Upper lobe of left lung (tissue), 6 donors: ENCODE measurements at regions not wholly inside any gene's neighbourhood (a gene's known extent, or its start where the extent isn't known, plus 50 kb on each side); places are given as distances from the start of the nearest gene placed in this dataset.

ENCODE experiments used
- ATAC-seq, 2 donors: fragments of 200-7000 bp; cut with Tn5 transposase; one replicate each; pipeline ENCODE4 v1.9.1; 2022; ENCODE audit warnings: mild to moderate bottlenecking in 2 of 2, moderate library complexity in 2 of 2; ENCODE audit not compliant: low FRiP score in 2 of 2
- DNase-seq, 2 donors: peaks; one replicate each; pipeline ENCODE4 v3.0.0-alpha.2; 2019 to 2020
- H3K27ac ChIP-seq, 4 donors: fragments of 200-600 bp; sonication (generic); one replicate each; pipeline ENCODE4 v1.5.1; 2016 to 2019
- H3K27me3 ChIP-seq, 4 donors: fragments of 200-600 bp; sonication (generic); one replicate each; pipeline ENCODE4 v1.5.1; 2017 to 2019
- H3K36me3 ChIP-seq, 4 donors: fragments of 200-600 bp; sonication (generic); one replicate each; pipeline ENCODE4 v1.5.1; 2016 to 2019
- H3K4me1 ChIP-seq, 4 donors: fragments of 200-600 bp; sonication (generic); one replicate each; pipeline ENCODE4 v1.5.1; 2018 to 2019
- H3K4me3 ChIP-seq, 4 donors: fragments of 200-600 bp; sonication (generic); one replicate each; pipeline ENCODE4 v1.5.1; 2017 to 2019; ENCODE audit warnings: mild to moderate bottlenecking in 2 of 4, moderate library complexity in 1 of 4
- H3K9me3 ChIP-seq, 4 donors: fragments of 200-600 bp; sonication (generic); one replicate each; pipeline ENCODE4 v1.5.1; 2018 to 2019
- EP300 ChIP-seq, 4 donors: sonication (generic); formaldehyde crosslinking; IDR thresholded peaks; one replicate each; pipeline ENCODE4 v1.5.1; 2017; ENCODE audit warnings: antibody characterized with exemption in 4 of 4, control low read depth in 2 of 4
- POLR2A ChIP-seq, 4 donors: fragments of 450-650 bp; IDR thresholded peaks; one replicate each; pipeline ENCODE4 v1.5.1; 2016 to 2017; ENCODE audit warnings: antibody characterized with exemption in 4 of 4, mild to moderate bottlenecking in 2 of 4
- POLR2AphosphoS5 ChIP-seq, 2 donors: sonication (generic); formaldehyde crosslinking; IDR thresholded peaks; one replicate each; pipeline ENCODE4 v1.5.1; 2017; ENCODE audit warnings: antibody characterized with exemption in 2 of 2
- WGBS, 2 donors: methylation state at CpG; one replicate each; pipeline ENCODE4 v1.1.5; 2017 to 2018; 5-methylcytosine and 5-hydroxymethylcytosine counted together
- TF ChIP-seq, protein P1 (sequence below), 6 experiments: fragments of 450-650 bp in 4 of 6; fragments of 200-600 bp in 2 of 6; sonication (generic) in 2 of 6; IDR thresholded peaks; one replicate each; pipeline ENCODE4 v1.5.1; 2016 to 2019; ENCODE audit warnings: antibody characterized with exemption in 6 of 6
- donor health status: DM: no; HTN: no; CAD: no; lungs with moderate emphysema.
- donor health status: DM: no; HTN: yes; CAD: no; lungs with severe emphysema.

DNA sequence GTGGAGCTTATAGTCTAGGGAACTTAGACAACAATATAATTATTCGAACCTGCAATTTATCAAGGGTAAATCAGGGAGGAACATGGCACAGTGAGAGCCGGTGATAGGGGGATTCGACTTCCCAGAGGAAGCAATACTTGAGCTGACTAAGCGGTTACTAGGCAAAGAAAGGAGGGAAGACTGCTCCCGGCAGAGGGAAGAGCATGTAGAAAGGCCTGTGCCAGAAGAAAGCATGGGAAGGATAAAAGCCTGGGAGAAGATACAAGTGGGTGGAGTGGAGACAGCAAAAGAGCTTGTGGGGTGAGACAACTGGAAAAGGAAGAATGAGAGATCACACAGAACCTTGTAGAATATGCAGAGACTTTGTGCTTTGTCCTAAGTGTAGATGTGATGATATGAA lies 93.3 kb downstream of the MARCHF4 start:
- TF ChIP-seq POLR2A (IDR thresholded peaks at IDR 0.05) = no peak
- TF ChIP-seq, protein P1, sequence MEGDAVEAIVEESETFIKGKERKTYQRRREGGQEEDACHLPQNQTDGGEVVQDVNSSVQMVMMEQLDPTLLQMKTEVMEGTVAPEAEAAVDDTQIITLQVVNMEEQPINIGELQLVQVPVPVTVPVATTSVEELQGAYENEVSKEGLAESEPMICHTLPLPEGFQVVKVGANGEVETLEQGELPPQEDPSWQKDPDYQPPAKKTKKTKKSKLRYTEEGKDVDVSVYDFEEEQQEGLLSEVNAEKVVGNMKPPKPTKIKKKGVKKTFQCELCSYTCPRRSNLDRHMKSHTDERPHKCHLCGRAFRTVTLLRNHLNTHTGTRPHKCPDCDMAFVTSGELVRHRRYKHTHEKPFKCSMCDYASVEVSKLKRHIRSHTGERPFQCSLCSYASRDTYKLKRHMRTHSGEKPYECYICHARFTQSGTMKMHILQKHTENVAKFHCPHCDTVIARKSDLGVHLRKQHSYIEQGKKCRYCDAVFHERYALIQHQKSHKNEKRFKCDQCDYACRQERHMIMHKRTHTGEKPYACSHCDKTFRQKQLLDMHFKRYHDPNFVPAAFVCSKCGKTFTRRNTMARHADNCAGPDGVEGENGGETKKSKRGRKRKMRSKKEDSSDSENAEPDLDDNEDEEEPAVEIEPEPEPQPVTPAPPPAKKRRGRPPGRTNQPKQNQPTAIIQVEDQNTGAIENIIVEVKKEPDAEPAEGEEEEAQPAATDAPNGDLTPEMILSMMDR (IDR thresholded peaks at IDR 0.05) = no peak
- no peak for TF ChIP-seq EP300 (IDR thresholded peaks at IDR 0.05)
- no peak for TF ChIP-seq POLR2AphosphoS5 (IDR thresholded peaks at IDR 0.05)
- Histone ChIP-seq H3K36me3 (no peaks in the 10 kb centered on the region), H3K4me1 (no peaks in the 10 kb centered on the region), H3K27me3 (no peaks in the 10 kb centered on the region), H3K4me3 (no peak overlapping the region), H3K9me3 (no peaks in the 10 kb centered on the region), H3K27ac (no peak overlapping the region)
- ATAC-seq = peak in 1 of 2 donors; percentile 28
- DNase-seq = no peak
- WGBS, 2 donors = 70 to 84% methylated on average over 5 of the region's 5 CpGs

DNA sequence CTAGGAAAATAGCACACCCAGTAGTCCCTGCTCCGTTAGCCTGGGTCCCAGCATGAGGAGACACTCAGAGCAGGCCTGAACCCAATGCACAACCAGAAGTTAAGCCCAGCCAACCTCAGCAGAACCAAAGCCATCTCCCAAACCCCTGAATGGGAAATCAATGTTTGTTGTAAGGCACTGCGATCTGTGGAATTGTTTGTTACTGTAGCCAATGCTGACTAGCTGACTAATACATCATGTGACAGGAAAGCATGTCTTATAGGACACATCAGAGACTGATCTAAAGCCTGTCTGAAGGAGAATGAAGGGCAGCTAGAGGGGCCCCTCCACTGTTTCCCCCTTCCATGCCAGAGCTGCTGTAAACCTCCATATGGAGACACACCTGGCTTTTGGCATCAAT lies 96.4 kb downstream of the MARCHF4 start:
- no peaks in the 10 kb centered on the region for H3K9me3 ChIP-seq
- H3K4me3 ChIP-seq = no peak overlapping the region
- H3K36me3 ChIP-seq = no peaks in the 10 kb centered on the region
- TF ChIP-seq POLR2A (IDR thresholded peaks at IDR 0.05) = no peak
- DNase-seq (no peak), ATAC-seq (no peak)
- H3K27ac ChIP-seq = no peak overlapping the region
- no peaks in the 10 kb centered on the region for H3K27me3 ChIP-seq
- 82 to 83% methylated on average over 1 to 2 of the region's 2 CpGs for WGBS, 2 donors
- H3K4me1 ChIP-seq = no peaks in the 10 kb centered on the region

DNA sequence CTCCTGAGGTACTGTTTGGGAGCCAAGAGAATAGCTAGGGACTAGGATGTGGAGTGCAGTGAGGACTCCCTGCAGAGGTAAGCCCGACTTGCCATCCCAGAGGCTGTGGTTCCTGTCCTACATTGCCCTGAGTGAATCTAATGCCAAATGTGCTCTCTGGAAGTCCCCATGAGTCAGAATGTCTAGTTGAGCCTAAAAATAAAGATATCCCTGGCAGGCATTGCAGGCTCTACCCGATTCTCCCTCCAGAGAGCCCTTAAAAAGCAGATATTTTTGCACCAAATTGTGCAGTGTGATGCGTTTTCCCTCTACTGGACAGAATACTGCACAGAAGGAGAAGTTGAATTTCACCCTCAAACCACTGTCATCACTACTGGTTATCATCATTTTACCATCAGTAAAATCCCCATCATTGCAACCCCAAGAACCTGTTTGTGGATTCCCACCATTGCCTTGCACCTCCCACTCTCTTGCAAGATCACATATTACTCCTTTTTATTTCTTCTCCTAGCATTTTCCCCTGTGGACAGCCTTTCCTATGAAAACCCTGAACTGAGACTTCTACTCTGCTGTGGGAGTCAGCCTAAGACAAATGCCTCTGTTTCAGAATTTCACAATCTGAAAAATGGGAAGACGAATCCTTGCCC lies 98.0 kb downstream of the MARCHF4 start:
- no peaks in the 10 kb centered on the region for H3K9me3 ChIP-seq
- H3K27me3 ChIP-seq = no peaks in the 10 kb centered on the region
- H3K36me3 ChIP-seq = no peaks in the 10 kb centered on the region
- no peak for ATAC-seq
- no peak overlapping the region for H3K4me3 ChIP-seq
- TF ChIP-seq POLR2AphosphoS5 (IDR thresholded peaks at IDR 0.05) (no peak), POLR2A (IDR thresholded peaks at IDR 0.05) (no peak), EP300 (IDR thresholded peaks at IDR 0.05) (no peak)
- TF ChIP-seq, protein P1 (IDR thresholded peaks at IDR 0.05) = no peak
- 56 to 89% methylated on average over 4 of the region's 4 CpGs for WGBS, 2 donors
- no peak for DNase-seq
- no peak overlapping the region for H3K27ac ChIP-seq
- H3K4me1 ChIP-seq = no peaks in the 10 kb centered on the region

DNA sequence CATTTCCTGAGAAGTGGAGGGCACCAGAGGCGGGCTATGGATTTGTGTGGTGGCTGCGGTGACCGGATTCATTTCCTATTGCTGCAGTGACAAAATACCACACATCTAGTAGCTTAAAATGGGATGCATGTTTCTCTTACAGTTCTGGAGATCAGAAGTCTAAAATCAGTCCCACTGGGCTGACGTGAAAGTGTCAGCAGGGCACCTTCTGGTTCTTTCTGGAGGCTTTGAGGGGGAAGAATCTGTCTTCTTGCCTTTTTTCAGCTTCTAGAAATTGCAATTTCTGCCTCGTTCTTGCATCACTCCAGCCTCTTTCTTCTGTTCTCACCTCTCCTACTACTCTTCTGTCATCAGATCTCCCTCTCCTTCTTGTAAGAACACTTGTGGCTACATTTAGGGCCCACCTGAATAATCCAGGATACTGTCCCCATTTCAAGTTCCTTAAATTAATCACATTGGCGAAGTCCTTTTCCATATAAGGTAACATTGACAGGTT lies 111.2 kb downstream of the MARCHF4 start:
- no peaks in the 10 kb centered on the region for H3K9me3 ChIP-seq
- WGBS, 2 donors = 85 to 96% methylated on average over 6 of the region's 6 CpGs
- no peak overlapping the region for H3K27ac ChIP-seq
- no peak for TF ChIP-seq POLR2A (IDR thresholded peaks at IDR 0.05)
- TF ChIP-seq, protein P1 (IDR thresholded peaks at IDR 0.05) = no peak
- no peak for TF ChIP-seq EP300 (IDR thresholded peaks at IDR 0.05)
- no peak for TF ChIP-seq POLR2AphosphoS5 (IDR thresholded peaks at IDR 0.05)
- no peaks in the 10 kb centered on the region for H3K27me3 ChIP-seq
- ATAC-seq (no peak), DNase-seq (no peak)
- H3K36me3 ChIP-seq = no peaks in the 10 kb centered on the region
- H3K4me3 ChIP-seq = no peak overlapping the region
- H3K4me1 ChIP-seq = no peaks in the 10 kb centered on the region

DNA sequence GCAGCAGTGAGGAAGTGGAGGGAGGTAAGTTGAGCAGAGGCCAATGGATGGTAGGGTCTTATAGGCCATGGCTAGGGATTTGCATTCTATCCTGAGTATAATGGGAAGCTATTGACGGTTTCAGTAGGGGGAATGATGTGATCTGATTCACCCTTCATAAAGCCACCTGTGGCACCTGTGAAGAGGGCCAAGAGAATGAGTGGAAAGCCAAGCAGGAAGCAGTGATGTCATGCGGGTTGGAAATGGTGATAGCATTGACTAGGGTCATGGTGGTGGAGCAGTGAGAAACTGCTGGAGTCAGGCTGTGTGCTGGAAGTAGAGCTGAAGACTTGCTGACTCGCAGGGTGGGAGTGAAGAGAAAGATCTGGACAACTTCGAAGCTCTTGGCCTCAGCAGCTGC lies 111.7 kb downstream of the MARCHF4 start:
- TF ChIP-seq, protein P1 (IDR thresholded peaks at IDR 0.05) = no peak
- TF ChIP-seq POLR2A (IDR thresholded peaks at IDR 0.05) (no peak), POLR2AphosphoS5 (IDR thresholded peaks at IDR 0.05) (no peak), EP300 (IDR thresholded peaks at IDR 0.05) (no peak)
- 82 to 84% methylated on average over 4 of the region's 4 CpGs for whole genome bisulfite sequencing, 2 donors
- no peak for DNase-seq
- H3K27me3 ChIP-seq = no peaks in the 10 kb centered on the region
- H3K4me1 ChIP-seq = no peaks in the 10 kb centered on the region
- ATAC-seq = no peak
- no peak overlapping the region for H3K4me3 ChIP-seq
- H3K27ac ChIP-seq = no peak overlapping the region
- no peaks in the 10 kb centered on the region for H3K9me3 ChIP-seq
- no peaks in the 10 kb centered on the region for H3K36me3 ChIP-seq
